ENCODE measurements at regions not wholly inside any gene's neighbourhood (a gene's known extent, or its start where the extent isn't known, plus 50 kb on each side); places are given as distances from the start of the nearest gene placed in this dataset.

DNA sequence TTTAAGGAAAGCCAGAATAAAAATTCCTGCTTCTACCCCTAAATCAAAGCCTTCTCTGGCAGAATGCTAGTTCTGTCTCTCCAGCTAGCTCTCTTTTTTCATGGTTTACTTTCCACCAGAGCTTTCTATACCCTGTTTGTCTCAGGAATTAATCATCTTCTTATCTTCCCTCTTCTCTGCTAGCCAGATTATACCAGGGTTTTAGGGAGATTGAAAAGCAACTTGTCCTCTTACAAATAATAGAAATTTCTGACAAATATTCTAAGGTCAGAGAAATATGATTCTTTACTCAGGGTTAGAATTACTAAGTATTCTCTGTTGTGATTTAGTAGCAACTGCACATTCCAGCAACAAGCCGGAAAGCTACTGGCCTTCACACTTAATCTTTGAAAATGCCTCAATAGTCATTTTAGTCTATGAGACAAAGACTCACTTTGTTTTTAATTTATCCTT lies 166.4 kb downstream of the TANC2 start:
- Histone ChIP-seq H3K9me2 (replicated peaks; ENCODE audit: insufficient read depth, low read length) (no peaks in the 10 kb centered on the region), H3K79me2 (ENCODE audit: insufficient read depth, low read length) (no peaks in the 10 kb centered on the region), H3K27me3 (ENCODE audit: low read length) (no peaks in the 10 kb centered on the region), H2AFZ (ENCODE audit: low read depth, low read length, severe bottlenecking) (no peak overlapping the region), H3K9ac (ENCODE audit: low read length) (no peak overlapping the region), H3K27ac (ENCODE audit: low read depth, low read length) (no peak overlapping the region), H3K36me3 (ENCODE audit: low read length) (no peaks in the 10 kb centered on the region), H3K9me3 (ENCODE audit: insufficient read depth, low read length) (no peaks in the 10 kb centered on the region), H4K20me1 (ENCODE audit: low read depth, low read length) (no peaks in the 10 kb centered on the region), H3K4me2 (ENCODE audit: low read depth, low read length, poor library complexity, severe bottlenecking) (no peak overlapping the region), H3K4me3 (ENCODE audit: insufficient read depth, low read length, poor library complexity, severe bottlenecking) (no peak overlapping the region), H3F3A (ENCODE audit: insufficient read depth) (no peaks in the 10 kb centered on the region)
- TF ChIP-seq, protein P1, sequence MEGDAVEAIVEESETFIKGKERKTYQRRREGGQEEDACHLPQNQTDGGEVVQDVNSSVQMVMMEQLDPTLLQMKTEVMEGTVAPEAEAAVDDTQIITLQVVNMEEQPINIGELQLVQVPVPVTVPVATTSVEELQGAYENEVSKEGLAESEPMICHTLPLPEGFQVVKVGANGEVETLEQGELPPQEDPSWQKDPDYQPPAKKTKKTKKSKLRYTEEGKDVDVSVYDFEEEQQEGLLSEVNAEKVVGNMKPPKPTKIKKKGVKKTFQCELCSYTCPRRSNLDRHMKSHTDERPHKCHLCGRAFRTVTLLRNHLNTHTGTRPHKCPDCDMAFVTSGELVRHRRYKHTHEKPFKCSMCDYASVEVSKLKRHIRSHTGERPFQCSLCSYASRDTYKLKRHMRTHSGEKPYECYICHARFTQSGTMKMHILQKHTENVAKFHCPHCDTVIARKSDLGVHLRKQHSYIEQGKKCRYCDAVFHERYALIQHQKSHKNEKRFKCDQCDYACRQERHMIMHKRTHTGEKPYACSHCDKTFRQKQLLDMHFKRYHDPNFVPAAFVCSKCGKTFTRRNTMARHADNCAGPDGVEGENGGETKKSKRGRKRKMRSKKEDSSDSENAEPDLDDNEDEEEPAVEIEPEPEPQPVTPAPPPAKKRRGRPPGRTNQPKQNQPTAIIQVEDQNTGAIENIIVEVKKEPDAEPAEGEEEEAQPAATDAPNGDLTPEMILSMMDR (IDR thresholded peaks at IDR 0.05; ENCODE audit: insufficient read depth, low read length, poor library complexity, severe bottlenecking) = no peak

DNA sequence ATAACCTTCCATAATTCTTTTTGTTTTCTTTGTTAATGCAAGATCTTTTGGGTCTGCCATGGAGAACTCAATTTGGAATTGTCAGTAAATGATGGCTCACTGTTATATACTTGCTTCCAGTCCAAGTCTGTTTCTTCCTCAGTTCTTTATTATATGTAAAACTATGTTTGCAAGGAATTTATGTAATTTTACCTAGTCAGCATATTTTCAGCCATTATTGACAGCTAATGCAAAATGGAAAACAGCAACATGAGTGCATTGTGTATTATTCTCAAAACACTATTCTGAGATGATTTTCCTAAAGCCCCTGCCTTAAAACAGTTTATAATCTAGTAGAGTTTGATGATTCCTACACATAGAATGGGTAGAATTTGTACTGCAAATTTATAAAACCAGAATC lies 167.5 kb downstream of the TANC2 start:
- Histone ChIP-seq H4K20me1 (ENCODE audit: low read depth, low read length) (no peaks in the 10 kb centered on the region), H3K36me3 (ENCODE audit: low read length) (no peaks in the 10 kb centered on the region), H3K27me3 (ENCODE audit: low read length) (no peaks in the 10 kb centered on the region), H3K79me2 (ENCODE audit: insufficient read depth, low read length) (no peaks in the 10 kb centered on the region), H2AFZ (ENCODE audit: low read depth, low read length, severe bottlenecking) (no peak overlapping the region), H3K27ac (ENCODE audit: low read depth, low read length) (no peak overlapping the region), H3K4me2 (ENCODE audit: low read depth, low read length, poor library complexity, severe bottlenecking) (no peak overlapping the region), H3F3A (ENCODE audit: insufficient read depth) (no peaks in the 10 kb centered on the region), H3K9ac (ENCODE audit: low read length) (no peak overlapping the region), H3K4me3 (ENCODE audit: insufficient read depth, low read length, poor library complexity, severe bottlenecking) (no peak overlapping the region), H3K9me2 (replicated peaks; ENCODE audit: insufficient read depth, low read length) (no peaks in the 10 kb centered on the region), H3K9me3 (ENCODE audit: insufficient read depth, low read length) (no peaks in the 10 kb centered on the region)
- no peak for TF ChIP-seq EZH2phosphoT487 (conservative IDR thresholded peaks at IDR 0.05; ENCODE audit: low read length)
- TF ChIP-seq, protein P1 (IDR thresholded peaks at IDR 0.05; ENCODE audit: insufficient read depth, low read length, poor library complexity, severe bottlenecking) = no peak

DNA sequence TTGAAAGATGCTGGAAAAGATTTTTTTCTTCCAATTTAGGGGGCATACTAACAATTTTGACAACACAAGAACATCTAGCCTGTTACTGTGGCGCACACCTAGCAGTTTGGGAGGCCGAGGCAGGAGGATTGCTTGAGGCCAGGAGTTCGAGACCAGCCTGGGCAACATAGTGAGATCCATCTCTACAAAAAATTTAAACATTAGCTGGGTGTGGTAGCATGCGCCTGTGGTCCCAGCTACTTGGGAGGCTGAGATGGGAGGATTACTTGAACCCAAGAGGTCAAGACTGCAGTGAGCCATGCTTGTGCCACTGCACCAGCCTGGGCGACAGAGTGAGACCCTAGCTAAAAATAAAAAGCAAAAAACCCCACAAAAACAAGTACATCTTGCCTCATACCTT lies 168.8 kb downstream of the TANC2 start:
- H3K9me3 ChIP-seq (ENCODE audit: insufficient read depth, low read length) = no peaks in the 10 kb centered on the region
- no peak overlapping the region for H3K9ac ChIP-seq (ENCODE audit: low read length)
- no peaks in the 10 kb centered on the region for H3K79me2 ChIP-seq (ENCODE audit: insufficient read depth, low read length)
- H3K27ac ChIP-seq (ENCODE audit: low read depth, low read length) = no peak overlapping the region
- H4K20me1 ChIP-seq (ENCODE audit: low read depth, low read length) = no peaks in the 10 kb centered on the region
- H3K4me2 ChIP-seq (ENCODE audit: low read depth, low read length, poor library complexity, severe bottlenecking) = no peak overlapping the region
- H3K4me3 ChIP-seq (ENCODE audit: insufficient read depth, low read length, poor library complexity, severe bottlenecking) = no peak overlapping the region
- H3K27me3 ChIP-seq (ENCODE audit: low read length) = no peaks in the 10 kb centered on the region
- no peak overlapping the region for H2AFZ ChIP-seq (ENCODE audit: low read depth, low read length, severe bottlenecking)
- no peaks in the 10 kb centered on the region for H3K9me2 ChIP-seq (replicated peaks; ENCODE audit: insufficient read depth, low read length)
- no peaks in the 10 kb centered on the region for H3K36me3 ChIP-seq (ENCODE audit: low read length)
- H3F3A ChIP-seq (ENCODE audit: insufficient read depth) = no peaks in the 10 kb centered on the region
- TF ChIP-seq, protein P1 (IDR thresholded peaks at IDR 0.05; ENCODE audit: insufficient read depth, low read length, poor library complexity, severe bottlenecking) = no peak
